Renal cortical epithelial cell (primary cell): ENCODE measurements at regions not wholly inside any gene's neighbourhood (a gene's known extent, or its start where the extent isn't known, plus 50 kb on each side); places are given as distances from the start of the nearest gene placed in this dataset.
A peak's percentile ranks its signal among the peaks of the same experiment; 100 is the strongest.
"Not testable (repeated sequence)": the region's sequence is repeated elsewhere in the genome, so short reads cannot be mapped to it uniquely, and the experiment has no call there.

Experiments
- DNase-seq: peaks from one replicate; pipeline ENCODE4 v3.0.0-alpha.2; 2011; ENCODE audit warnings: low read depth

- no peak for DNase-seq
Measured at GRCh38 chr15:37416103-37416502, 315.8 kb upstream of the MEIS2 start.

GRCh38 chr15:37425541-37425940 lies 325.2 kb upstream of the MEIS2 start:
- DNase-seq, result no peak

GRCh38 chr15:37427393-37427792 lies 327.0 kb upstream of the MEIS2 start:
- DNase-seq, result not testable (repeated sequence)

GRCh38 chr15:37446921-37447320 lies 346.6 kb upstream of the MEIS2 start:
- DNase-seq, result no peak

DNA sequence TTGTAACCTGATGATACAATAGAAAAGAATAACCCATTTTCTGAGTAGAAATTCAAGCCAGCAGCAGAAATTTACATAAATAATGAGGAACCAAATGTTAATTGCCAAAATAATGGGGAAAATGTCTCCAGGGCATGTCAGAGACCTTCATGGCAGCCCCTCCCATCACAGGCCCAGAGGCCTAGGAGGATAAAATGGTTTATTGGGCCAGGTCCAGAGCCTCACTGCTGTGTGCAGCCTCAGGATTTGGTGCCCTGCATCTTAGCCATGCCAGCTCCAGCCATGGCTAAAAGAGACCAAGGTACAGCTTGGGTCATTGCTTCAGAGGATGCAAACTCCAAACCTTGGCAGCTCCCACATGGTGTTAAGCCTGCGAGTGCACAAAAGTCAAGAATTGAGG lies 352.1 kb upstream of the MEIS2 start:
- no peak for DNase-seq

DNA sequence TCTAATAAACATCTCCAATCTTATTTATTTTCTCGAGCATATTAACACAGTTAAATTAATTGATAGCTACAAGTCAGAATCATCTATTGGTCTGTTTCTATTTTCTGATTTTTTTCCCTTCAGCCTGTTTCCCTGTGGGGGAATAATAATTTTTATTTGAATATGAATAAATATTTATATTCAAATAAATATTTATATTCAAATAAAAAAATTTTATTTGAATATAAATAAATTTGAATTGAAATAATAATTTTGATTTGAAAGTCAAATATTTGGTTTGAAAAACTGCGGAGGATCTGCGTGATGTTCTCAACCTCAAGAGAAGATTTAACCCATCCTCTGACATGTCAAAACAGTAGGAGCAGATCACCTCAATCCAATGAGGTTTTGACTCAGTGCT lies 380.1 kb upstream of the MEIS2 start:
- DNase-seq, result no peak

DNA sequence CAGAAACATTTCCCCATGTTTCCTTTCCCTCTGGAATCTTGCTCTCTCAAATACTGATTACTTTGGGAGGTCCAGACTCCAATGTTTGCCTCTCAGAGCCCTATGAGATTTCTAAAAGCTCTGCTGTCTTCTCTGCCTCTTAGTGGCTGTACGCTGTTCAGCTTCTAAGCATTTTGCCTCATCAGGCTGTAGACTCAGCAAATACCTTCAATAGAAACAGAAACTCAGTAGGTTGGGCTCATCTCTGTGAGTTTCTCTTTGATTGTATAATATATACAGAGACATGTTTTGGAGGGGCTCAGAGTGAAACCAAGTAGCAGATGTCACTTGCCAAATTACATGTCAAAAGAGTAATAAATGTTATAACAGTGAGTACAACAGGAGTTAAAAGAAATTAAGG lies 380.8 kb upstream of the MEIS2 start:
- DNase-seq, result no peak

DNA sequence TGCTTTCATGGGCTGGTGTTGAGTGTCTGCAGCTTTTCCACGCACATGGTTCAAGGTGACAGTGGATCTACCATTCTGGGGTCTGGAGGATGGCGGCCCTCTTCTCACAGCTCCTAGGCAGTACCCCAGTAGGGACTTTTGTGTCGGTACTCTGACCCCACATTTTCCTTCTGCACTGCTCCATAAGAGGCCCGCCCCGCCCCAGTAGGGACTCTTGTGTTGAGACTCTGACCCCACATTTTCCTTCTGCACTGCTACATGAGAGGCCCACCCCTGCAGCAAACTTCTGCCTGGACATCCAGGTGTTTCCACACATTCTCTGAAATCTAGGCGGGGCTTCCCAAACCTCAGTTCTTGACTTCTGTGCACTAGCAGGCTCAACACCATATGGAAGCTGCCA lies 383.4 kb upstream of the MEIS2 start:
- no peak for DNase-seq

DNA sequence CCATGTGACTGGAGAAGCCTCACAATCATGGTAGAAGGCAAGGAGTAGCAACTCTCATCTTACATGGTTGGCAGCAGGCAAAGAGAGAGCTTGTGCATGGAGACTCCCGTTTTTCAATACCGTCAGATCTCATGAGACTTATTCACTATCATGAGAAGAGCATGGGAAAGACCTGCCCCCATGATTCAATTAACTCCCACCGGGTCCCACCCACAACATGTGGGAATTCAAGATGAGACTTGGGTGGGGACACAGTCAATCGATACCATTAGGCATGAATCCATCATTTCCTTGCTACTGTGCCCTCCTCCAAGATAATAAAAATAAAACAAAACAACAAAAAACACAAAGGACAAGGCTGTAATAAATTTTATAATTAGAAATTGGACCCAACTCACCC lies 384.7 kb upstream of the MEIS2 start:
- no peak for DNase-seq

- no peak for DNase-seq
Measured at GRCh38 chr15:37490707-37491106, 390.4 kb upstream of the MEIS2 start.

DNA sequence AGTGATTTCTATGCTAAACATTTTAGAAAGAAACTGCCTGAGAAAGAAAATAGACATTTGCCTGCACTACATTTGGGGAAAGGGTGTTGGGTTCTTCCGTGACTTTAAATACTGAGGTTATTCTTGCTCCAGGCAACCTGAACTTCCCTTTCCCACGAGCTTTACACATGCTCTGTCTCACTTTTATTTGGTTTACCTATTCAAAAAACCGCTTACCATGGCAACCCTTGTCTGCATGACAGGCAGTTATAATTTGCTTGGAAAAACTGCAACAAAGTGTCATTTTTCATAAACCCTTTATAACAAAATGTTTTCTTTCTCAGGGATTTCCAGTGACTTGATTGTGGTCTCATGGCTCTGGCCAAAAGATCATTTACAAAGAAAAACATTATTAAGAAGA lies 416.3 kb upstream of the MEIS2 start:
- no peak for DNase-seq

GRCh38 chr15:37517191-37517895 lies 417.0 kb upstream of the MEIS2 start:
- DNase-seq, result no peak

- no peak for DNase-seq
Measured at GRCh38 chr15:37518436-37518835, 416.0 kb upstream of the TMCO5A start.

- DNase-seq, result no peak
Measured at GRCh38 chr15:37520026-37520425, 414.4 kb upstream of the TMCO5A start.

DNA sequence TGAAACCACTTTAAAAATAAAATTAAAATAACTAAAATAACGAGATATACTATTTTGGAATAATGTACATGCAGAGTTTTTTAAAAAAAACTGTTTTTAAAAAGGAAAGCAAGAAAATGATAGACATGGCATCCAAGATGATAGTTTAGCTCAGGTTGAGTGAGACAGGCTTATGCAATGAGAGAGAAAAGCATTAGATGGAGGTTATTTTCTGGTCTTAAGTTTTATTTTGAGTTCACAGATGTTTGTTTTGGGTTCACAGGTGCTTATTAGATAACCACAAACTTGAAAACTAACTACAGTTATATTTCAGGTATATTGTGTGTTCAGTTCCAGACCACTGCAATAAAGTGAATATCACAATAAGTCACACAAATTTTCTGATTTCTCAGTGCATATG lies 413.6 kb upstream of the TMCO5A start:
- no peak for DNase-seq

DNA sequence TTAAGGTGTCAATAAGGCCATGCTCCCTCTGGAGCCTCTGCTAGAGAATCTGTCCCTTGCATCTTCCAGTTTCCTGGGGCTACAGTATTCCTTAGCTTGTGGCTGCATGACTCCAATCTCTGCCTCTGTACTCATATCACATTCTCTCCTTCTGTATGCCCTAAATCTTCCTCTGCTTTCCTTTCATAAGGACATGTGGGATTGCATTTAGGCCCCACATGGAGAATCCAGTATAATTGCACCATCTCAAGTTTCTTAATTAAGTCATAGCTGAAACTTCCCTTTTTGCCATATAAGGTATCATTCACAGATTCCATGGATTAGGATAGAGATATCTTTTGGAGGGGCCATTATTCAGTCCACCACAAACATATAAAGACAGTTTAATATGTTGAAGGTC lies 409.8 kb upstream of the TMCO5A start:
- DNase-seq, result no peak

GRCh38 chr15:37528432-37528831 lies 406.0 kb upstream of the TMCO5A start:
- DNase-seq, result no peak

DNA sequence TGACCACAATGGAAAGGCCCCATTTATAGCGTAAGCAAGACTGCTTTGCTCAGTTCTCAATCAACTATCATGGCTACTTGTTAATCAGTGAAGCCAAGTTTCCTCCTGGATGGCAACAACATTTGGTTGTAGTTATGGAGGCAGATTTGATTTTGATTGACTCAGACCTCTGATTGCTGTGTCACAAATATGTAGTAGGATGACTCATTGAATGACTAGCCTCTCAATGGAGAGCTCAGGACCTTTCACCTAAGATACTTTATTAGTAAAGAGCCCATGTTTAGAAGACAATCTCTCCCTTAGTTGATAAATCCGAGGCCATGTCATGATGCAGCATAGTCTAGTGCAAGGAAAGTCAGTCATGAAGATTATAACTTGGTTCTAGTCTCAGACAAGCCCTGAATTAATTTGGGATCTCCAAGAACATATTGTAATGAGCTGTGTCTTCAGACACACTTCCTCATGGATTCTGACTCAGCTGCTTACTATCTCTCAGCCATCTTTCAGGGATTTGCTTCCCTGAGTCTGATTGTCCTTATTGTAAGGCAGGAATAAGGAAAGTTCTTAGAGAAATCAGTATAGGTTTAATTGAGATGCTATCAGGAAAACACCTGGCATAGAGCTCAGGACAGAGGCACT lies 397.4 kb upstream of the TMCO5A start:
- no peak for DNase-seq

GRCh38 chr15:37537802-37538201 lies 396.6 kb upstream of the TMCO5A start:
- no peak for DNase-seq

- DNase-seq, result no peak
Measured at GRCh38 chr15:37548116-37548515, 386.3 kb upstream of the TMCO5A start.

- DNase-seq, result no peak
Measured at GRCh38 chr15:37550360-37551024, 383.9 kb upstream of the TMCO5A start.

DNA sequence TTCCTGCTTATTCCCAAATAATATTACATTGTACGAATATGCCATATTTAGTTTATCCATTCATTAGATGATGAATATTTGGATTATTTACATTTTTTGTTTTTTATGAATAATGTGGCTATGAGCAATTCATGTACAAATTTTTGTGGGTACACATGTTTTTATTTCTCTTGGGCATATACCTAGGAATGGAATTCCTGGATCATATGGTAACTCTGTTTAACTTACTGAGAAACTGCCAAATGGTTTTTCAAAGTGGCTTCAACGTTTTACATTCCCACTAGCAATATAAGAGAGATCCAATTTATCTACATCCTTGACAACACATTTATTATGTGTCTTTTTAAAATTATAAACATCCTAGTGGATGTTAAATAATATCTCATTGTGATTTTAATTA lies 362.0 kb upstream of the TMCO5A start:
- no peak for DNase-seq

DNA sequence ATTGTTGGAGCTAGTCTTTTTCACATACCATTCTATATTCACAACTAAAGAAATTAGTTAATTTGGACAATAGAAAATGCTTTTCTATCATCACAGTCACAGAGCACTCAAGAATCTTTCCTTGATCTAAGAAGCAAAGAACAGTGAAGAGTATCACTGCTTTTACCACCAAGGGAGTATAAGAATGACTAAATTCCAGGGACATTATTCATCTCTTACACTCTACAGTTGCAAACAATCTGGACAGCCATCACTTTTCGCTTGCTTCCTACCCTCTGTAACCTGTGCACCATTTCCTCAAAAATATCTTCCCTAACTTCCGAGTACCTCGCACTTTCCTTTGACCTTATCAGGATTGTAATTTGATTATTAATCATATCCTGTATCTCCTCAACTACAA lies 359.5 kb upstream of the TMCO5A start:
- peak; percentile 0 for DNase-seq
